T-helper 1 cell treated with Interleukin-12 subunit alpha and Interleukin-12 subunit beta and Interleukin-4 antibody, amounts not matched to agents 30 μg/mL and 1 μg/mL, for 36 hours (primary cell): ENCODE measurements at regions not wholly inside any gene's neighbourhood (a gene's known extent, or its start where the extent isn't known, plus 50 kb on each side); places are given as distances from the start of the nearest gene placed in this dataset.

ENCODE experiments used
- H3K27ac Mint-ChIP-seq: one replicate; pipeline ENCODE4 v1.8.0; 2021; ENCODE audit warnings: mild to moderate bottlenecking, mixed read lengths
- H3K27me3 Mint-ChIP-seq: one replicate; pipeline ENCODE4 v1.8.0; 2021; ENCODE audit warnings: low read depth, mixed read lengths
- H3K36me3 Mint-ChIP-seq: one replicate; pipeline ENCODE4 v1.8.0; 2021; ENCODE audit warnings: low read depth, mixed read lengths
- H3K4me1 Mint-ChIP-seq: one replicate; pipeline ENCODE4 v1.8.0; 2021; ENCODE audit warnings: low read depth, mixed read lengths
- H3K4me3 Mint-ChIP-seq: one replicate; pipeline ENCODE4 v1.8.0; 2021; ENCODE audit warnings: mild to moderate bottlenecking, moderate library complexity, mixed read lengths
- H3K9me3 Mint-ChIP-seq: one replicate; pipeline ENCODE4 v1.8.0; 2021; ENCODE audit warnings: mixed read lengths

DNA sequence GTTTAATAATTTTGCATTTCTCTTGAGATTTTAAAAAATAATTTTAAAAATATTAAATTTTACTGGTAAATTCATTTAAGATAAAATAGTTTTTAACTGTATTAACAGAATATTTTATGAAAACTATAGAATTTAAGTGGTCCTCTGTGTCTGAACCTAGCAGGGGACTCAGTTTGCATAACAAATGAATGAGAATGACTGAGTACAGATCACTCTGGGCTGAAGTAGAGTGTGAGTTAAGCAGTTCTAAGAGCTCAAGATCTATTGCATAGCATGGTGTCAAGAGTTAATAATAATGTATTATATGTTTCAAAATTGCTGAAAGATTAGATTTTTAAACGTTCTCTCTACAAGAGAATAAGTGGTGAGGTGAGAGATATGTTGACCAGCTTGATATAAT lies 348.3 kb upstream of the SLITRK1 start:
- Mint-ChIP-seq H3K4me1 (no peaks in the 10 kb centered on the region), H3K9me3 (no peaks in the 10 kb centered on the region), H3K4me3 (no peak overlapping the region), H3K27me3 (no peaks in the 10 kb centered on the region), H3K36me3 (no peaks in the 10 kb centered on the region), H3K27ac (no peak overlapping the region)

DNA sequence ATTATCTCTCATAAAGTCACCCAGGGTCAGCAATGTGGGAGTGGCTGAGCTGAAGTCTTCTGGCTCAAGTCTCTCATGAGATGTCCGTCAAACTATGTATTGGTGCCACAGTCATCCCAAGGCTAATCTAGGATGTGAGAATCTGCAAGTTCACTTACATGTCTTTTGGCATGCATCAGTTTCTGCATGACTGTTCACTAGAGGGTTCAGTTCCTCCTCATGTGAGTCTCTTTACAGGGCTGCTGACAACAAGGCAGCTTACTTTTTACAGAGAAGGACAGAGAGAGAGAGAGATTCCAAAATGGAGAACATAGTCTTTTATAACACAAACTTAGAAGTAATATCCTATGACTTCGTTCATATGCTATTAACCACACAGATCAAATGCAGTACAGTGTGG lies 328.8 kb upstream of the SLITRK1 start:
- Mint-ChIP-seq H3K36me3 (no peaks in the 10 kb centered on the region), H3K27me3 (no peaks in the 10 kb centered on the region), H3K27ac (no peak overlapping the region), H3K9me3 (no peaks in the 10 kb centered on the region), H3K4me1 (no peaks in the 10 kb centered on the region), H3K4me3 (no peak overlapping the region)

DNA sequence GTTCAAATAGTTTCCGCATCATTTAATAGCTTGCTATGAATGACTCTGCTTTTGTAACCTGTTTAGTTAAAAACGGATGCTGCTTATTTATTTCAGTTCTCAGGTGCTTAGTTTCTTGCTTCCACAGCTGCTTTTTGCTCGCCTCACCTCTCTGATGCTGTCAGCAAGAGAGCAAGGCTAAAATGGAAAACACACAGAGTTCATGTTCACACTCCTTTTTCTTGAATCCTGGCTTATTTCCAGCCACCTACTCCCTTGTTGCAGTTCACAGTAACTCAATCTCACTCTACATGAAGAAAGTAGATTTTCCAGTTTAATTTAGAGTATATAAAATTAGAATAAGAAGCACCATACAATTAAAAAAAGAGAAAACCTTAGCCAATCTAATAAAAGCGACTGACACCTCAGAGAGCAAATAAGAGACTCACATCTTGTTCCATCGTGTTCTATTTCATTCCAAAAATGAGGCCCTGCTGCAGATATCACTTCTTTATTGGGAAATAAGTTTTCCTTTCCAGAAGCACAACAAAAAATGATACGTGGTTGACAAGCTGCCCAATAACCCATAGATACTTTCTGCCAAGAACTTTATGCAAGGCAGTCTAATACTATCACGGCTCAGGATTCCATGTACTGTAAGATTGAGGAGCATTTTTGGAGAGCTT lies 326.1 kb upstream of the SLITRK1 start:
- Mint-ChIP-seq H3K27ac (no peak overlapping the region), H3K36me3 (no peaks in the 10 kb centered on the region), H3K4me3 (no peak overlapping the region), H3K4me1 (no peaks in the 10 kb centered on the region), H3K9me3 (no peaks in the 10 kb centered on the region), H3K27me3 (no peaks in the 10 kb centered on the region)

DNA sequence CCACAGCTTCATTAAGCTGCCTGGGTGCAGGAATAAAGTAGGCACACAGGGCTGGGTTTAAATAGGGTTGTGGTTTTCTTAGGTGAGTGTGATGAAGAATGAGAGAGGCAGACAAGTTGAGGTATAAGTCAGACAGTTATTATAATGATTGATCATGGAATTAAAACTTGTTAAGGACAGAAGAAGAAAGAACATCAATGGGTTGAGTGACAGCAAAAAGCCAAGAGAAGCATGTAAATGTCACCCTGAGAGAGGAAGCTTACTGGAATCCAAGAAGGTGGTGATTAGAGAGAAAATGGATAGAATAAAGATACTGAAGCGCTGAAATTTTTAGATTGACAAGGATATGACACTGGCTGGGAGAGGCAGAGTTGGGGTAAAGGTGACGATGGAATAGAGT lies 325.2 kb upstream of the SLITRK1 start:
- H3K4me1 Mint-ChIP-seq: no peaks in the 10 kb centered on the region

DNA sequence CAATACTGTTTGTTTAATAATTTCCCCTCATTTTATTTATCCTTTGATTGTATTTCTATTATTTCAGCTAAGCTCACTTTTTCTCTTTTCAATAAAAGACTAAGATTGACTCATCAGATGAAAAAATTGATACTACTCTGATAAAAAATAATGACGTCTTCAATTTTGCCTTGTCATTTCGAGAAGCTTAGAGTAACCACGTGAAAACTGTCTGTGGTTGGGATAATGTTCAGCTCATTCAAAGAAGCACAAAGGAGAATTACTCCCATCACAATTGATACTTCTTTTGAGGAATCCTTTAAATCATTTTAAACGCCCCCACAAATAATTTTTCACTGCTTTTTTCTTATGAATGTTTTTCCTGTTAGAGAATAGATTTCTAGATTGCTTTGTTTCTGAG lies 318.7 kb upstream of the SLITRK1 start:
- Mint-ChIP-seq H3K27ac (no peak overlapping the region), H3K4me1 (no peaks in the 10 kb centered on the region), H3K27me3 (no peaks in the 10 kb centered on the region), H3K9me3 (peaks cover under 1% of the 10 kb centered on the region), H3K36me3 (no peaks in the 10 kb centered on the region), H3K4me3 (no peak overlapping the region)

More for the DNA sequence above, 325.2 kb upstream of the SLITRK1 start:
- Mint-ChIP-seq H3K27me3 (no peaks in the 10 kb centered on the region), H3K27ac (no peak overlapping the region), H3K36me3 (no peaks in the 10 kb centered on the region), H3K9me3 (no peaks in the 10 kb centered on the region), H3K4me3 (no peak overlapping the region)

DNA sequence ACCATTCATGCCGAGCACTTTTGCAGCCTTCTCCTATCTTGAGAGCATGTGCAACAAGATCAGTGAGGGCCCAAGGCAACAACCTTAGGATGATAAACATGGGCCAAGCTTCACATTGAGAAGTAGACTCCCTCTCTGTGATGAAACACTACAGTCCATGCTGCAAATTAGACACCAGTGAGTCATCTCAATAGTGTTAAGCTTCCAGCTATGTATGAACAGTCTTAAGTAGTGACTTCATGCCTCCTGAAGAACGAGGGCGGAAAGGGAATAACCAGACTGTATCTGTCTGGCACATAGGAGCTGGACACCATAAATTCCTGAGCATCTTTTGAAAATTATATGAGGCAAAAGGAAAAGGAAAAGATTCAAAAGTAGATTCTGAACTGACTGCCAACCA lies 309.9 kb upstream of the SLITRK1 start:
- no peaks in the 10 kb centered on the region for H3K4me1 Mint-ChIP-seq
- H3K4me3 Mint-ChIP-seq: no peak overlapping the region
- no peak overlapping the region for H3K27ac Mint-ChIP-seq
- H3K9me3 Mint-ChIP-seq: peaks cover 4% of the 10 kb centered on the region
- no peaks in the 10 kb centered on the region for H3K36me3 Mint-ChIP-seq
- no peaks in the 10 kb centered on the region for H3K27me3 Mint-ChIP-seq

DNA sequence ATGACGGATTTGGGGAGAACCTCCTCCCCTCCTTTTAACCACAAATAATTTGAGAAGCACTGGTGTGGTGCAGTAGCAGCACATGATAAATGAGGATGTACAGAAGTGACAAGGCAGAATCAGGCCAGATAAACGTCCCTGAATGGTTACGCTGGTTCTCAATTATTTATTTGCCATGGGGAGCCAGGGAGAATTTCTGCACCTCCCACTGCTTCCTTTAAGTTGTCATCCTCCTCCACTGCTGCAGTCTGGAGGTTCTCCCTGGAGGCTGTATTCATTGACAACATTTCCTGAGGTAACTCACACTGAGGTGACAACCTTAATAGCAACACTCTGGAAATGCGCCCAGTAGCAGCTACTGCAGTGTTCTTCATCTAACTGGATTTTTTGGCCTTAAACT lies 308.9 kb upstream of the SLITRK1 start:
- Mint-ChIP-seq H3K4me1 (no peaks in the 10 kb centered on the region), H3K27me3 (no peaks in the 10 kb centered on the region), H3K4me3 (no peak overlapping the region), H3K36me3 (no peaks in the 10 kb centered on the region), H3K27ac (no peak overlapping the region), H3K9me3 (peaks cover 4% of the 10 kb centered on the region)

DNA sequence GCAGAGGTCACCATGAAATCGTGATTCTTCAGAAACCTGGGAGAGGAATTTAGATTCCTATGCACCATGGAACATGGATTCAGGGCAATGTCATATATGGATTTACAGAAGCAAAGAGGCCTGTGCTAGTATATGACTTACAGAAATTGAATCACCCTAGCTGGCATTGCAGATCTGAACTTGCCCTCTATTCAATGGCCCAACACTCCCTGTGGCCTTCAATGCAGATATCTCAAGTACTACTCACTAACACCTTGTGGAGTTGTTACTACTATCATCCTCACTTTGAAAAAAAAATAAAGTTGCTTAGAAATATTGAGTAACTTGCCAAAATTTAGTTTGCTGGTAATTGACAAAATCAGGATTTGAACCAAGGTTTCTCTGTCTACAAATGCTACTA lies 305.4 kb upstream of the SLITRK1 start:
- Mint-ChIP-seq H3K4me3 (no peak overlapping the region), H3K4me1 (no peaks in the 10 kb centered on the region), H3K27me3 (no peaks in the 10 kb centered on the region), H3K27ac (no peak overlapping the region), H3K36me3 (no peaks in the 10 kb centered on the region), H3K9me3 (peaks cover 6% of the 10 kb centered on the region)

DNA sequence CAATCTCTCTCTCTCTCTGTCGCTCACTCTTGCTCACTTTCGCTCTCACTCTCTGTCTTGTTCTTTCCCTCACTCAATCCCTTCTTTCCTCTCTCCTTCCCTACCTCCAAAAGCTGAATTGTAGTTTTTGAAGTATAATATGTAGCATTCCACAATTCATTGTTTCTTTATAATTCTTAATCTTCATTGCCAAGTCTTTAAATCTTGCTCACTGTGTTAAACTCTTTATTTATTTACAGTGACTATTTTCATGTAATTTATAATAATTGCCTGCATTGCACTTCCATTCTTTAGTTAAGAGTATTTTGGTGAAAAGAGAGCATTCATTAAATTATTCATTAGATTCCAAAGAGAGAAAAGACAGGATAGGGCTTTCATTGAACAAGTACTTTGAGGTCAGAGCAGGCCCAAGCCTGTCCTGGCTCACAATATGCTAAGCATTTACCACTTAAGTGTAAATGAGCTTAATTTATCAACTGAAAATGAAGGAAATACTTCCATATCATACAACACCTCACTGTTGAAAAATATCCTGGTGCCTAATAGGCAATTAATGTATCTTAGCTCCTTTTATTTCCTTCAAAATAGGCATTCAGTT lies 257.4 kb upstream of the SLITRK1 start:
- H3K4me1 Mint-ChIP-seq: peaks cover 14% of the 10 kb centered on the region
- H3K9me3 Mint-ChIP-seq: no peaks in the 10 kb centered on the region
- H3K36me3 Mint-ChIP-seq: no peaks in the 10 kb centered on the region
- no peak overlapping the region for H3K27ac Mint-ChIP-seq
- H3K27me3 Mint-ChIP-seq: no peaks in the 10 kb centered on the region
- no peak overlapping the region for H3K4me3 Mint-ChIP-seq

DNA sequence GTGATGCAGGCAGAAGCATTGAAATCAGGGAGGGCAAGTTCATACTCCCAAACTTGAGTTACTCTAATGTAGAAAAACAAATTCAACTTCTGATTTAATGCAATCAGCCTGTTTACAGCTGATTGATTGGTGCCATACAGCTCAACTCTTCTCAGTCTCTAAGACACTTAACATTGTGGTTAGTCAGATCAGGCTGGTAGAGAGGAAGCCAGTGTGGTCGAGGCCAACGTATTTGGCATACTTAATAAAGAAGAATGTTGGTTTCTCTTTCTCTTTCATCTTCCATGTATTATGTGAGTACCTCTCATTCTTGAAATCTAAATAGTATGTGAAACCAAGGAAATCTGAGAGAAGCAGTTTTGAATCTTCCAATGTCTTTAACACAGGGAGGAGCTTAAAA lies 255.0 kb upstream of the SLITRK1 start:
- Mint-ChIP-seq H3K27me3 (no peaks in the 10 kb centered on the region), H3K27ac (peak overlapping the region; percentile 62), H3K4me1 (peaks cover 14% of the 10 kb centered on the region), H3K36me3 (no peaks in the 10 kb centered on the region), H3K4me3 (peak overlapping the region; percentile 57), H3K9me3 (no peaks in the 10 kb centered on the region)

DNA sequence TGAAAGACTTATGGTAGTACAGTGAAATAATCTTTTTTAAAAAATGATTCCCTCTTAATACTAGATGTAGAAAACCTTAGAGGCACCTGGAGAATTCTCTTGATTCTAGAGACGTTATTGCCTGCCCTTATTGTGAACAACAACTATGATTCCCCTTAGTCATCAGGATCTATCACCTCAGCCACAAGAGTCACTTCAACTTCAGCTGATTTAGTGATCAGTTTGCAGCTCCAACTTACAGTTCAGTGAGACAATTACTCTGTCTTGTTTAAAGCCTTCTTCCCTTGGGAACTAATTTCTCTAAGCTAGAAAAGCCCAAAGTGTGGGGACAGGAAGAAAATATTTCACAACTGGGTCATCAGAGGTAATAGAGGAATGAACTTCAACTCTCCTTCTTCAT lies 254.3 kb upstream of the SLITRK1 start:
- Mint-ChIP-seq H3K27me3 (no peaks in the 10 kb centered on the region), H3K4me1 (peaks cover 14% of the 10 kb centered on the region), H3K27ac (peak overlapping the region; percentile 62), H3K36me3 (no peaks in the 10 kb centered on the region), H3K4me3 (peak overlapping the region; percentile 61), H3K9me3 (no peaks in the 10 kb centered on the region)

DNA sequence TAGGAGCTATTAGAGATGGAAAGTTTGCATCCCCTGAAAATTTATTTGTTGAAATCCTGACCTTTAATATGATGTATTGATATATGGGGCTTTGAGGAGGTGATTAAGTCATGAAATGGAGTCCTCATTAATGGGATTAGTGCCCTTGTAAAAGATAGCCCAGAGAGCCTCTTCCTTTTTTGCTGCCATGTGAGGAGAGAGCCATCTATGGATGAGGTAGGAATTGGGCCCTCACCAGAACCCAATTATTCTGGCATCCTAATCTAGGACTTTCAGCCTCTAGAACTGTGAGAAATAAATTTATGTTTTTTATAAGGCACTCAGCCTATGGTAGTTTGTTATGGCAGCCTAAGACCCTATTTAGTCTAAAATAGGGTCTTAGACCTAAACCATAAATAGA lies 250.2 kb upstream of the SLITRK1 start:
- Mint-ChIP-seq H3K36me3 (no peaks in the 10 kb centered on the region), H3K4me1 (peaks cover 13% of the 10 kb centered on the region), H3K4me3 (no peak overlapping the region), H3K27me3 (no peaks in the 10 kb centered on the region), H3K9me3 (no peaks in the 10 kb centered on the region), H3K27ac (no peak overlapping the region)

DNA sequence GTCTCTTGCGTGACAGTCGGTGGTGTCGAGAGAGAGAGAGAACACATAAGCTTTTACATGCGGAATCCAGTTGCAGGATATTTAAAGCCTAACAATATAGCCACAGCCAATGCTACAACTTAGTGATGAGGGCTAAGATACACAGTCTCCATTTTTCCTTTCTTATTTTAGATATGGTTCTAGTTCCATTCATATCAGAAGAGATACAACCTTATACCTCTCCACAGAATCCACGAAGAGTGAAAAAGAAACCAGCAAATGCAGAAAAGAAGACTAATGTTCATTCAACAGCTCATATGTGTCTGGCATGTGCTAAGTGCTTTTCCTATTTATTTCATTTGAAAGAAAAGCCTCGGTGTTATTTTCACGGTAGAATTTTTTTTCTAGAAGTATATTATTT lies 249.0 kb upstream of the SLITRK1 start:
- H3K9me3 Mint-ChIP-seq: no peaks in the 10 kb centered on the region
- peaks cover 3% of the 10 kb centered on the region for H3K4me1 Mint-ChIP-seq
- no peaks in the 10 kb centered on the region for H3K36me3 Mint-ChIP-seq
- H3K4me3 Mint-ChIP-seq: no peak overlapping the region
- H3K27me3 Mint-ChIP-seq: no peaks in the 10 kb centered on the region
- no peak overlapping the region for H3K27ac Mint-ChIP-seq

DNA sequence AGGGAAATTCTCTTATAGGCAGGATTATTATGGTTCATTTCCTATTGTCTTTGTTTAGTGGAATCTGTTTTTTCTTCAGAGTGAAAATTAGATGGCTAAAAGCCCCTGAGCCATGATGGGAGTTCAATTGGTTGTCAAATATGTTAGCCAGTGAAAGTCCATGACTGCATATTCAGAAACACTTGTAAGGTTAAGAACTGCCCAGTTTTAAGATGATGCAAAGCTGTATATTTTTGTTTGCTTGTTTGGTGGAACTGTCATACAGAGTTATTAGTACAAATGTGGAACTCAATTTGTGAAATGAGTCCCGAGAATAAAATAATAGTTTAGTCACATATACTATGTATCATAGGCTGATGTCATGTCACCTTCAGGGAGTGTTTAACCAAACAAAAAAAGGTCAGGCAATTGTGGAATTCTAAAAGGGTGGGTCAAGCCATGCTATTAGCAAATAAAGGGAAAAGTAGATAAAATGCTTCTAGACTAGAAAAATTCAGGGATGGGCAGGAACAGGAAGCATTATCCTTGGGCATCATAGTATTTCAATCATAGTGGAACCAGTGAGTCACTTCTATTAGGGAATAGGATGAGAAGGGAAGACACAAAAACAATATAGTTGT lies 248.3 kb upstream of the SLITRK1 start:
- Mint-ChIP-seq H3K4me3 (no peak overlapping the region), H3K9me3 (no peaks in the 10 kb centered on the region), H3K27me3 (no peaks in the 10 kb centered on the region), H3K27ac (no peak overlapping the region), H3K4me1 (no peaks in the 10 kb centered on the region), H3K36me3 (no peaks in the 10 kb centered on the region)

DNA sequence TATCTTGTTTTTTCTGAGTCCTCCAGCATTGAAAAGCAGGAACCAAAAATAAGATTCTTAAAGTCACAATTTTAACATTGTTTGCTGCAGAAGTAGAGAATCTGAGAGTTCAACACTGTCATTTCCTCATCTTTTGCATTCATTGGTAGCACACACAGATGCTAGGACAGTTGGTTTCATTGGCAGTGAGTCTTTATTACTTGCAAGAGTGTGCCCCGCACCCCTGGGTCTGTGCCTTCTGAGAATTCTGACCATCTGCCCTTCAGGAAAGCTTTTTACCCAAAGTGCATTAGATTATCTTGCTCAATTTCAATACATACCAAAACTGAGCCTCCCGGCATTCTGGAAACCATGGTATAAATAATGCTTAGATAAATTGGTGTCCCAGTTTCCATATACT lies 247.7 kb upstream of the SLITRK1 start:
- H3K4me1 Mint-ChIP-seq: no peaks in the 10 kb centered on the region
- no peak overlapping the region for H3K4me3 Mint-ChIP-seq
- H3K27ac Mint-ChIP-seq: no peak overlapping the region
- H3K9me3 Mint-ChIP-seq: no peaks in the 10 kb centered on the region
- H3K27me3 Mint-ChIP-seq: no peaks in the 10 kb centered on the region
- no peaks in the 10 kb centered on the region for H3K36me3 Mint-ChIP-seq
